ENCODE measurements at regions not wholly inside any gene's neighbourhood (a gene's known extent, or its start where the extent isn't known, plus 50 kb on each side); places are given as distances from the start of the nearest gene placed in this dataset.
"Not testable (repeated sequence)": the region's sequence is repeated elsewhere in the genome, so short reads cannot be mapped to it uniquely, and the experiment has no call there.

DNA sequence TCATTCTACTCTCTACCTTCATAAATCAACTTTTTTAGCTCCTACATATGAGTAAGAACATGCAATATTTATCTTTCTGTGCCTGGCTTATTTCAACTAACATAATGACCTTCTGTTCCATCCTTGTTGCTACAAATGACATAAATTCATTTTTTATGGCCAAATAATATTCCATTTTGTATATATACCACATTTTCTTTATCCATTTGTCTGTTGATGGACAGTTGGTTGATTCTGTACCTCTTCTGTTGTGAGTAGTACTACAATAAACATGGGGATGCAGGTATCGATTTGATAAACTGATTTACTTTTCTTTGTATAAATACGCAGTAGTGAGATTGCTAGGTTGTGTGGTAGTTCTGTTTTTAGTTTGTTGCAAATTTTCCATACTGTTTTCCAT lies 279.5 kb upstream of the NFIA start:
- DNase-seq = no peak

DNA sequence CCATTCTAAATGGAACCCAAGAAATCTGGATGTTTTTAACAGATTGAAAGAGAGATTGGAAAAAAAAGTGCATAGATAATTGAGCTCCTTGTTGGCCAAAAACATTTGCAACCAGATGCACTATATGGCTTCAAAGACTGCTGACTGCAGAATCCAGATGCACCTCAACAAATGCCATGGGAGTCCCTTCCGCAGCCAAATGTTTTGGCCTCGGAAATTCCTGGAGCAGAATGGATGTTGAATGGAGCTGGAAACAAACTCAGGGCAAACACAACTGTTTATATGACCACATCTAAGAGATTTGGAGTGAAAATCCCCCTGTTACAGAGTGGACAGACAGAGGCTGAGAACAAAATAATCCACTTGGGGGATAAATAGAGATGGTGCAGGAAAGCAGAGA lies 285.0 kb upstream of the NFIA start:
- peak; percentile 78 for DNase-seq

DNA sequence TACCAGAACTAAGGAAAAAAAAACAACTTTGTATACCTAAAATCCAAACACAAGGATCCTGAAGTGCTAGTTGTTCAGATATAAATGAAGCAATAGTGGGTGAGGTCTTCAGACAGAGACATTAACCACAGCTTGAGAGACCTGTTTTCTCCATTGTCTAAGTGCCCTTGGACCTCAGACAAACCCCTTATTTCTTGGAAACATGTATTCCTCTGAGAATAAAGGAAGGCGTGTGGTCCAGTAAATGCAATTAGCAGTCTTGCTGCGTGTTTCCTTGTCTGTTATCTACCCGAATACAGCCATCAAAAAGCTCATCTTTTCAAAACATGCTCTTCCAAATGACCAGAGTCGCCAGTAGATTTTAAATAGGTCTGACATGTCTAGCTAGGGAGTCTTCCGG lies 291.1 kb upstream of the NFIA start:
- DNase-seq = peak; percentile 78

DNA sequence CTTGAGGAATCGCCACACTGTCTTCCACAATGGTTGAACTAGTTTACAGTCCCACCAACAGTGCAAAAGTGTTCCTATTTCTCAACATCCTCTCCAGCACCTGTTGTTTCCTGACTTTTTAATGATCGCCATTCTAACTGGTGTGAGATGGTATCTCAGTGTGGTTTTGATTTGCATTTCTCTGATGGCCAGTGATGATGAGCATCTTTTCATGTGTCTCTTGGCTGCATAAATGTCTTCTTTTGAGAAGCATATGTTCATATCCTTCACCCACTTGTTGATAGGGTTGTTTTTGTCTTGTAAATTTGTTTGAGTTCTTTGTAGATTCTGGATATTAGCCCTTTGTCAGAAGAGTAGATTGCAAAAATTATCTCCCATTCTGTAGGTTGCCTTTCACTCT lies 309.3 kb upstream of the NFIA start:
- DNase-seq = not testable (repeated sequence)

DNA sequence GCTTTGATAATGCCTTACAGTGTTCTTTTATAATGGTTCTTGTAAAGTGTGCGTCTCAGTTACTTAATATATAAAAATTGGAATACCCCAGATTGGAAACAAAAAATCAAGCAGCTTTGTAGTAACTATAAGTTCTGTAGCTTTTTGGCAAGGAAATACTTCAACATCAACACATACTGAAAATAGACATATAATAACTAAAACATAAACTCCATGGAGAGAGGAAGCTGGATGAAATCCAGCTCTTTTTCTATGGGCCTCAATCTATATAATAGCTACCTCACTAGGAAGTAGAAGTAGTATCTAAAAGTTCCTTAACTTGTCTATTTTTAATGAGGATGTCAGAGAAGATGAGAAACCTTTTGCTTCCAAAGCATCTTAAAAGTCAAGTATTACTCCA lies 313.3 kb upstream of the NFIA start:
- peak; percentile 71 for DNase-seq

DNA sequence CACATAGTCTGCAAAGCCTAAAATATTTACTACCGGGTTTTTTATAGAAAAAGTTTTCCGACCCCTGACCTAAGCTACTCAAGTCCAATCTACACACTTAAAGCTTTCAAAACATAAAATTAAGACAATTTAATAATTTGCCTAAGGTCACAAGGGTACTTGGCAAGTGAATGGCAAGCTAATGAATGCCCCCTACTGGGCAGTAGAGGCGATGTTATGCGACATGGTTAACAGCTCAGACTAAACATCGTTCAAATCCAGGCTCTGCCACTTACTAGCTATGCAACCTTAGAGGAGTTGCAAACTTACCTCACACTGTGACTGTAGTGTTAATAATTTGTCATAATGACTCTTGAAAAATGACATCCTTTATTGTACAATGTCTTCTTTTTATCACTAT lies 317.2 kb upstream of the NFIA start:
- DNase-seq = no peak

DNA sequence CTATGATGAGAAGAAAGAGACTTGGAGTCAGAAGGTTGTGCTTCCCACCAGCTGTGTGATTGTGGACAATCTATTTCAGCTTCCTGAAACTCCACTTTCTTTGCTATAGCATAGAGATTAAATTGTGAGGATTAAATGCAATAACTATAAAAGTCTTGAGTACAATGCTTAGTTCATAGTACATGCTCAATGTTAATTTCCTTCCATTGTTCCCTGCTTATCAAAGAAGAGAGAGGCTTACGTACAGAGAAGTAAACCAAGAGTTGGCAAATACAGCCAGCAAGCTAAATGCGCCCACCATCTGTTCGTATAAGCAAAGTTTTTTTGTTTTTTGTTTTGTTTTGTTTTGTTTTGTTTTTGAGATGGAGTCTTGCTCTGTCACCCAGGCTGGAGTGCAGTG lies 317.9 kb upstream of the NFIA start:
- no peak for DNase-seq

DNA sequence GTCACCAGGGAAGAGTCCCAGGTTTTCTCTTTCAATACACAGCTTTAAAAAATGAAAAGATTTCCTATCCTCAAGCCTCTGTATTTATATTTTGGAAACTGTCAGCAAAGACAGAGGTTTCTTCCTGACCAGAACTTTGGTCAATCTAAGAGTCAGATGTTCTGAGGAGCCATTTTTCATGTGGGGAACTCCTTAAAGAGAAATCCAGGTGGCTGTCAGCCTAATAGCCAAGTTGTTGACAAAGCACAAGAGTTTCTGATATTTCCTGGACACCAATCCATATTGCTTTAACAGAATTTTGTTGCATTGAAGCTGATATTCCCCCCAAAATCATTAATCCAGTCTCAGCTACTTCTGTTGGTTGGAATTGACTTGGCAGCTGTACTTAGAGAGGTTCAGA lies 318.6 kb upstream of the NFIA start:
- peak; percentile 83 for DNase-seq

DNA sequence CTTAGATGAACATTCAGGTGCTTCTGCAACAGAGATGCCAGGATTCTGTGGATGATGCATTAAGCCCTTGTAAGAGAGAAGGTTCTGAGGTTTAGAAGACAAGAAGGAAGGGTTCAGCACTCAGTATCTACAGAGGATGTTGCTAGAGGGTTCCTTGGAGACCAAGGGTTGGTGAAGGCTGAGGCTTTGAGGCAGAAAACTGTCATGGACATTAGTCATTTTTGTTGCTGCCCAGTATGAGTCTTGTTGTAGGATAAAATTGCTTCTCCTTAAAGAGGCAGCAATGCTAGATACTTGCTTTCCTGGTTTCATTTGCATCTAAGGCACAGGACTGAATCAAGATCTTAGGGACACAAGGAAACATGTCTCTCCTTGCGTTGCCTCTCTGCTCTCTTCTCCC lies 319.4 kb upstream of the NFIA start:
- DNase-seq = no peak

DNA sequence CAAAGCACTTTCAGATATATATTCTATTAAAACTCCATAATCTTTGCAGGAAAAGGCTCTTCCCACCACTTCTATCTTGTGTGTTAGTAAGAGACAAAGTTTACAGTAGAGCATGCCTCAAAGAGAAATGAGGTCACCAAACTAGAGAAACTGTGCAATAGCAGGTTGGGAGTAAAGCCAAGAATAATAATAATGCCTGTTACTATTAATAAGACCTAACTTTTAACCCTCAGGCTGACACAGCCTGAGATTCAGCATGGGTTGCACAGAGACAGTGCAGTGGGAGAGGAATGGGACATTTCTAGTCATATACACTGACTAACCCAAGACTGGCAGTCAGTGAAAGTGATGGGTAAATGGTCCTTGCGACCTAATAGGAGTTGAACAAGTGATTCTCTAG lies 320.2 kb upstream of the NFIA start:
- DNase-seq = no peak

DNA sequence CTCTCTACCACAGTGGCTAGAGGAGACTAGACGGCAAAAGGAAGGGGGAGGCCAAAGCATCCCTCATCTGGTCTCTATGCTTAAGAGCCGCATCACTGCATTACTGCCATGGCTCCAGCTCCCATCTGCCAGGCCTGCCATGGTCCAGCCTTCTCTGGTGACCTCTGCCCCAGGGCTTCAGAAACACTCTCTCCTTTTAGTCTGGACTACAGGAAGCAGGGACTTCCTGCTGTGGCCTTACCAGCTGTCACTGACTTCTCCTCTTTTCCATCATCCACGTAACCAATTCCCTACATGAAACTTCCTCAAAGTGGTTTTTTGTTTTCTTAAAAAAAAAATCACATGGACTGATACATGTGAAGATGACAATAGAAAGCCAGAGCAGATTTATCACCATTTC lies 323.1 kb upstream of the NFIA start:
- no peak for DNase-seq

DNA sequence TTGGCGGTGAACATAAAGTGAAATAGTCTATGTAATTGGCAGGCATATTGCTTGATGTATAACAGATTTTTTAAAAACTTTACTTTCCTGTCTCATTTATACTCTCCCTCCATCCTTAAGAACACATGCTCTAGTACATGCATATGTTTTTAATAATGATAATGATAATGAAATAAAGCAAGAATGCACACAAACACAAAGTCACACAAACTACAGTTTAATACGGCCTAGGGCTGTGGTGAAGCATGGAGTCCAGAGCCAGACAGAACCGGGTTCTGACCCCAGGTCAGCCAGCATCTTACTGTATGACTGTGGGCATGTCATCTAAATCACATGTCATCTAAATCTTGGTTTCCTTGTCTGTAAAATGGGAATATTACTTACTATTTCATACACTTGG lies 324.9 kb upstream of the NFIA start:
- DNase-seq = no peak

DNA sequence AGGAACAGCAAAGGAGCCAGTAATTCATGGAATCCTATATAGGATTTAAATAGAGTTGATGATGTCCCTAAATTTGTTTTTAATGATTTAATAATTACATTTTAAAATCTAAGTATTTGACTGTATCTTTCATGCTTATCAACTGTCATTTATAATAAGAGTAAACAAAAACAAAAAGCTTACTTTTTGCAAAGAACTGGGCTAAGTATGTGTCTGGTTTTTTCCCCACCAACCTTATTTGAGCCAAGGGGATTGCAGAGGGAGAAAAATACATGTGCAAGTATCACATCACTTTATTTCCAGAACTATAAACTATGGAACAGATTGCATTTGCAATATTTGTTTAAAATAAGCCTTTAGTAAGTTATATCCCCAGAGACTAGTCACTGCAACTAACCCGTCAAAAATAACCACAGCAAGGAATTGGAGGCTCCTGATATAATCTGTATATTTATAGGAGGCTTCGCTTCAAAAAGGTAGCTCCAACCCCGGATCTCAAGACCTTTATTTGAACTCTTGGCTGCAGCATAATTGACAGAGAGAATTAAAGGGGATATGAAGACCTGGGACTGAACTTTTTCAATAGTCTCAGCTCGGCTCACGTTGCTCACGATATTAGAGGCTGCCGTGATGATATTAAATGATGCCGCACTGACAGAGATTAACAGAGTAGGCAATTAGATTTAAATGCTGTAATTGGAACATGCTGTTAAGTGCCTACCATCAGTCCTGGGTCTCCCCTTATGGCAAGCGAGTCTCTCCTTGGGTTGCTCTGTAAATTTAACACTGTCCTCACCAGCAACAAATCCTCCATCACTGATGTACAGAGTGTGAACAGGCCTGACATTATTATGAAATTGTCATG lies 329.1 kb upstream of the NFIA start:
- DNase-seq = peak; percentile 47

DNA sequence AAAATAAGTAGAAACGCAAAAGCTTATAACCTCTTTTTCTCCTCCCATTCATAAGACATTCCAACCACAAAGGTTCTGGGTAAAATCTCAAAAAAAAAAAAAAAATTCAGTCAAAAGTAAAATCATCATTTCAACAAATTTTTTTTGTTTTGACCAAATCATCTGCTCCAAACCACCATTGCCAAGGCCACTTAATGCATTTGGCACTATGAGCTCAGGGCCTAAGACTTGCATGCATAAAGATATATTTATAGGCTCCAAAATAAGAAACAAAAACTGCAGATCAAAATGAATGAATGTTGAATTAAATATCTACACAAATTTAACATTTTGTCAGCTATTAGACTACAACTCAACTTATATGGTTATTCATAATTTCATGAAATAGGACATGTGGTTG lies 331.1 kb upstream of the NFIA start:
- no peak for DNase-seq

DNA sequence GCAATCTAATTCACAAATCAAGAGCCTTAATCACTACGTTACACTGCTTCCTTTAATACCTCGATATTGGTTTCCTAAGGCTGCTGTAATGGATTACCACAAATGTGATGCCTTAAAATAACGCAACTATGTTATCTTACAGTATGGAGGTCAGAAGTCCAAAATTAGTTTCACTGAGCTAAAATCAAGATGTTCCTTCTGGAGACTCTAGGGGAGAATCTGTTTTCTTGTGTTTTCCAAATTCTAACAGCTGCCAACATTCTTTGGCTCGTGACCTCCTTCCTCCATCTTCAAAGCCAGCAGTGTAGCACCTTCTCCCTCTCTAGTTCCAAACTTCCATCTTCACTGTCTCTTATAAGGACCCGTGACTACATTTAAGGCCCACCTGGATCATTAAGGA lies 335.0 kb upstream of the NFIA start:
- peak; percentile 52 for DNase-seq

DNA sequence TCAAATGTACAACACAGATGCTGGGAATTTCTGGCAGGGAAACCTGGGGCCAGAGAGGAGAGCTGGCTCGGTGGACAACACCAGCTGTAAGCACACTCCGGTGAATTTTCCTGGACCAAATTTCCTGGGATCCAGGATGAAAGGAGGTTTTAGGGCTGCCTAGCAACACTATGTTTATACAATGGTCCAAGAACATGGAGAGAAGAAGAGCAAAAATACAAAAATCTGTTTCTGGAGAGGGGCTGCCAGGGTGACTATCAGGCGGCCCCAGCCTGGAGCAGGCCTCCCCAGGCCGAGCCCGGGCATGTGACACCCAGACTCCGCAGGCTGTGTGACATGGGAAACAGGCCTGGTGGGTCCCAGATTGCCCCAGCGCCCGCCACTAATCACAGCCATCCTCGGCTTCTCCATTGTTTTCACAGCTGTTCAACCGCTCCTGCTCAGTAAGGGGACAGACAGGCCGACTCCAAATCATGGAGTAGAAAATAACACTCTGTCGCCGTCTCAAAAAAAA lies 336.0 kb upstream of the NFIA start:
- peak; percentile 93 for DNase-seq

DNA sequence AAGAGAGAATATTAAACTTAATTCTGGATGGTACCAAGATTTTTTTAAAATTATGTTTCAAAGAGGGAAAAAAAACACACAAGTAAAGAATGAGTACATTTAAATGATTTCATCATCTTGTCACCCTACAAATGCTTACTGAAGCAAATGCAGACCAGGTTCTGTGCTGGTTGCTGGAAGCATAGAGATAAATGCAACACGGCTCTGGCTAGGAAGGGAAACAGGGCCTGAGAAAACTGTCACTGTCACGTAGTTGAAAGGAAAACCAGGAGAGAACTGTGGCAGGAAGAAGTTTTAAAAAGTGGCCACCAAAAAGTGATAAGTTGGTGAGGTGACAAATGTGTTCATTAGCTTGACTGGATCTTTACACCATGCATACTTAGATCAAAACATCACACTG lies 336.9 kb upstream of the NFIA start:
- no peak for DNase-seq

DNA sequence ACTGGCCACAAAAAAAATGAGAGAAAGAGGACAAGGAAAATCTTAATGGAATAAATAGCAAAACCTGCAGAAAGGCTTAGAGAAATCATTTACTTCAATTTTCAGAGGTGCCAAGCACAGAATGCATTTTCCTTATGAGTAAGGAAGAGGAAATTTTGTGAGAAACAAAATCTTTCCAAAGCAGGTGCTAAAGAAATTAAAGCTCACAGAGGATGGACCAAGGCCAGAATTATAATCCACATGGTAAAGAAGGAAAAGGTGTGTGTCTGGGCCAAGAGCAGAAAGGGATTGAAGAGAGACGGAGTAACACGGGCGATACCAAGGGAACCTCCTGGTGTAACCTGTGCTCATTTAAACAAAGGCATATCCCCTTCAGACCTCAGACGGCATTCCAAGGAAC lies 340.0 kb upstream of the NFIA start:
- DNase-seq = peak; percentile 24

DNA sequence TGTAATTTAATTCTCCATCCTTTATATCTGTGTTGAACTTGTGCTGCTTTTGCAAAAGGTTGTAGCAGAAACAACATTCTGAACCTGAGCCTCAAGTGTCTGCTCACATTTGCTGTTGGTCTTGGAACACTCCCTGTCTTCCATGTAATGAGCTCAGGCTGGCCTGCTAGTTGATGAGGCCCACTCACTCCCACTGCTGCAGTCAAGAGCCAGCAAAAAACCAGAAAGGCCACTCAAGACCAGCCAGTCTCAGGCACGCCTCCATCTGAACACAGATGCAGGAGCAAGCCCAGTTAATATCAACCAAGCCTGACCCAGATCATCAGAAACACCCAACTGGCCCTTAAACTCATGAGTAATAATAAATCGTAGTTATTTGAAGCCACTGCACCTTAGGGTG lies 342.2 kb upstream of the NFIA start:
- DNase-seq = no peak

DNA sequence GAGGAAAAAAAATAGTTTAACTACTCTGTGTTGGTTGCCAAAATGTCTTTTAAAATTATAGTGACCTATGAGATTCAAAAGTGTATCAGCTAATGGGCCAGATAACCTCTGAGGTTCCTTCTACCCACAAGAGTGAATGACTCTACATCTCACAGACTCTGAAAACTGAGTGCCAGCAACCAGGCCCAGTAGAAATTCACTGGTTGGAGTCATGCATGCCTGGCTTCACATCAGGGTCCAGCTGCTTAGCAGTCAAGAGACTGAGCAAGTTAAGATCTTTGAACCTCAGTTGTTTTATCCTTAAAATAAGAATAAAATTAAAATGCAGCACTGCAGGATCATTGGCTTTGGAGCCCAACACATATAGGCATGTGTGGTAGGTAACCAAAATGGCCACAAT lies 342.6 kb upstream of the NFIA start:
- no peak for DNase-seq

DNA sequence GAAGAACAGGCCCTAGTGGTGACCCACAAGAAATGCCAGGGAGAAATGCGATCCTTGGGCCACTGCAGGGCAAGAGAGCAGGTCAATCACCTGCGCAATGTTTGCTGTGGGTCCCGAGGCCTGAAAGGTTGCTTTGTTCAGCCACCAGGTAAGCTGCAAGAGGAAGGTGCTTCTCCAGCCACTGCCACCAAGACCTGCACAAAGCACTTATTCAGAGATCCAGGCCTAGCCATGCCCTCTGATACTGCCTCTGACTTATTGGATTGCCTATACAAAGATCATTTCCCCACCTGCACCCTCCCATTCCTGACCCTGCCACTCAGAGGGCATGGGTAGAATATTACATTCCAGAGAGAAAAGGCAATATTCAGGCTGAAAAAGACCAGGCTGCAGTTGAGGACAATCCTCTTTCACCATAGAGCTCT lies 349.4 kb upstream of the NFIA start:
- DNase-seq = no peak

DNA sequence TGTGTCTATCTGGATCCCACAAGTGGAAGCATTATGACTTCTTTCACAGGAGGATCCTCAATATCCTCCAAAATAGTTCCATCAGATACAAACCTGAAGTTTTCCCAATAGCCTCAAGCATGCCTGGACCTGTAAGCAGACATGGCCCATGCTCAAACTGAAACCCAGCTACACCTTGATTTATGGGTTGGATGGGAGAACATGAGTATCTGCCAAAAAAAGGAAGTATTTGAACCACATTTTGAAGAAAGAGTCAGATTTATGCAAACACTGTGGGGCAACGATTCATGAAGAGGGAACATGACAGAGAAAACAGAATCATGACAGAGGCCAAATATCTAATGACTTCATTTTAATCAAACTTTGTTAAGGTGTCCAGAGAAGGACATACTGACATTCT lies 351.0 kb upstream of the NFIA start:
- DNase-seq = no peak

DNA sequence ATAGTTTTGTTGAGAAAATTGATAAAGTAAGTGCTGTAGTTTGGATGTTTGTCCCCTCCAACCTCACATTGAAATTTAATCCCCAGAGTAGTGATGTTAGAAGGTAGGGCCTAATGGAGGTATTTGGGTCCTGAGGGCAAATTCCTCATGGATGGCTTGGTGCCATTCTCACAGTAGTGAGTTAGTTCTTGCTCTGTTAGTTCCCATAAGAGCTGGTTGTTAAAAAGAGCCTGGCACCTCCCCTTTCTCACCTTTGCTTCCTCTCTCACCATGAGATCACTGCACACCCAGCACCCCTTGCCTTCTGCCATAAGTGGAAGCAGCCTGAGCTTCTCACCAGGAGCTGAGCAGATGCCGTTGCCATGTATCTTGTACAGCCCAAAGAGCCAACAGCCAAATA lies 354.8 kb upstream of the NFIA start:
- no peak for DNase-seq

DNA sequence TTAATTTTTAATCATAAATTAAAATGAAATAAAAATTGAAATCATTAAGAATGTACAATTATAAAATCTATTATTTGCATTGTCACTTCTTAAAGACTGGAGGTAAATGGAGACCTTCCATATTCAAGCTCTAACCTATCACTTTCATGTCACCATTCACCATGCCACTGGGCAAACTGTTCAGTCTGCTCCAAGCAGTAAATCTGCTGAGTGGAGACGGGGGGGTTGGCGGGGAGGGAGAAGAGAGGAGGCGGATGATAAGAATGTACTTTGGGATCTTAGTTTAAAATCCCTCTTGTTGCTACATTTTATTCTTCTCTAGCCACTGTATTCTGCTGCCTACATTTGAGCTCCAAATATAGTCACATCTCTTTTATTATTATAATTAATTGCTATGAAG lies 365.9 kb upstream of the NFIA start:
- DNase-seq = no peak

DNA sequence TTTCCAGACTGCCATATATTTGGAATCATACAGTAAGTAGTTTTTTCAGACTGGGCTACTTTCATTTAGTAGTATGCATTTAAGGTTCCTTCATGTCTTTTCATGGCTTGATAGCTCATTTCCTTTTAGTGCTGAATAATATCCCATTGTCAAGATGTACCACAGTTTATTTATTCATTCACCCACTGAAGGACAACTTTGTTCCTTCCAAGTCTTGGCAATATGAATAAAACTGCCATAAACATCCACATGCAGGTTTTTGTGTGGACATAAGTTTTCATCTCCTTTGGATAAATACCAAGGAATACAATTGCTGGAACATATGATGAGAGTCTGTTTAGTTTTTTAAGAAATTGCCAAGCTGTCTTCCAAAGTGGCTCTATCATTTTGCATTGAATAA lies 366.4 kb upstream of the NFIA start:
- no peak for DNase-seq
